Natural killer cell (primary cell): ENCODE measurements at regions not wholly inside any gene's neighbourhood (a gene's known extent, or its start where the extent isn't known, plus 50 kb on each side); places are given as distances from the start of the nearest gene placed in this dataset.

Source experiments
- ATAC-seq, 3 donors: fragments of 150-1000 bp in 2 of 3; fragments of 200-7000 bp in 1 of 3; cut with Tn5 transposase; 1 replicate in 1 of 3; 2 replicates in 2 of 3; pipeline ENCODE4 v1.10.0; 2021; ENCODE audit warnings: mild to moderate bottlenecking in 2 of 3, moderate library complexity in 2 of 3
- DNase-seq, 2 donors: peaks; one replicate each; pipeline versions ENCODE4 v3.0.0 to v3.0.0-alpha.2; 2013 to 2021; ENCODE audit warnings: mixed read lengths in 1 of 2
- H3K27ac ChIP-seq: one replicate; pipeline ENCODE4 v1.5.1; 2013; ENCODE audit warnings: mild to moderate bottlenecking, low read length
- H3K27me3 ChIP-seq: one replicate; pipeline ENCODE4 v1.6.1; 2013; ENCODE audit warnings: low read length; ENCODE audit not compliant: control insufficient read depth, insufficient read depth
- H3K36me3 ChIP-seq: one replicate; pipeline ENCODE4 v1.6.1; 2013; ENCODE audit warnings: low read length; ENCODE audit not compliant: control insufficient read depth, insufficient read depth
- H3K4me1 ChIP-seq: one replicate; pipeline ENCODE4 v1.6.1; 2013; ENCODE audit warnings: low read length; ENCODE audit not compliant: control insufficient read depth, insufficient read depth
- H3K4me3 ChIP-seq: one replicate; pipeline ENCODE4 v1.5.1; 2013; ENCODE audit warnings: low read length
- H3K9me3 ChIP-seq: one replicate; pipeline ENCODE4 v1.6.1; 2013; ENCODE audit warnings: low read length; ENCODE audit not compliant: control insufficient read depth, insufficient read depth
- H3K27ac Mint-ChIP-seq, 2 donors: one replicate each; pipeline ENCODE4 v1.8.0; 2022; ENCODE audit warnings: mild to moderate bottlenecking in 2 of 2, mixed read lengths in 2 of 2, moderate library complexity in 1 of 2
- H3K27me3 Mint-ChIP-seq, 2 donors: one replicate each; pipeline ENCODE4 v1.8.0; 2022; ENCODE audit warnings: low read depth in 2 of 2, mixed read lengths in 2 of 2
- H3K36me3 Mint-ChIP-seq: one replicate; pipeline ENCODE4 v1.8.0; 2022; ENCODE audit warnings: mixed read lengths
- H3K4me1 Mint-ChIP-seq, 2 donors: one replicate each; pipeline ENCODE4 v1.8.0; 2022; ENCODE audit warnings: mixed read lengths in 2 of 2
- H3K4me3 Mint-ChIP-seq: one replicate; pipeline ENCODE4 v1.8.0; 2022; ENCODE audit warnings: mild to moderate bottlenecking, moderate library complexity, mixed read lengths
- H3K9me3 Mint-ChIP-seq, 2 donors: one replicate each; pipeline ENCODE4 v1.8.0; 2022; ENCODE audit warnings: mixed read lengths in 2 of 2
- CTCF ChIP-seq: fragments of 200-600 bp; IDR thresholded peaks from one replicate; pipeline ENCODE4 v1.8.0; 2022; ENCODE audit warnings: antibody characterized with exemption
- WGBS: methylation state at CpG from one replicate; pipeline ENCODE4 v1.1.7; 2013; ENCODE audit warnings: missing lambda C conversion rate; ENCODE audit not compliant: insufficient coverage; 5-methylcytosine and 5-hydroxymethylcytosine counted together
- intact Hi-C: fragments of 100-400 bp; cut with micrococcal nuclease; formaldehyde crosslinking; loops from one replicate; pipeline ENCODE4 v1.14.2; 2022

DNA sequence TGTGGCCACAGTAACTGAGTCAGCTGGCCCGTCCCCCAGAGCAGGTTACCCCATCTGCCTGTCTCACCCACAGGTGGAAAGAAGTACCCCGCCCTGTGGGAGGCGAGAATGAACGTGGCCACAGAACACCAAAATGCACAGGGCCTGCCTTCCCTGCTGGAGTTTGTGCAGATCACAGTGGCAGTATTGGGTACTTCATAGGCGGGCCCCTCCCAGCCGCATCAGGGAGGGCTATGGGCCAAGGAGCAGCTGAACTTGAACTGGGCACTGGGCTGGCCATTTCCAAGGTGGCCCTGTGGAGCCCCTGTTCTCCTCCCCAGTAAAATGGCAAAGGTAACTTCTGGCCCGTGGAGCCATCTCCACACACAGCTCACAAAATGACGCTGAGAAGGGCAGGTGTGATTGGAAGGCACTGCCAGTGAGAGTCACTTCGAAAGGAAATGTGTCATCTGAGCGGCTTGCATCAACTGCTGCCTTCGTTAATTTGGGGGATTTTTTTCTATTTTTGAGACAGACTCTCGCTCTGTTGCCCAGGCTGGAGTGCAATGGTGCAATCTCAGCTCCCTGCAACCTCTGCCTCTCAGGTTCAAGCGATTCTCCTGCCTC lies 162.9 kb downstream of the ENGASE start:
- no peaks in the 10 kb centered on the region for H3K27me3 Mint-ChIP-seq
- H3K9me3 Mint-ChIP-seq, result no peaks in the 10 kb centered on the region
- intact Hi-C loops, result no loop called here
- no peak for DNase-seq
- 75% methylated on average over 11 of the region's 13 CpGs for WGBS
- no peak for ATAC-seq
- H3K27ac Mint-ChIP-seq, result no peak overlapping the region
- H3K4me3 Mint-ChIP-seq, result no peak overlapping the region
- H3K4me1 ChIP-seq, result no peaks in the 10 kb centered on the region
- TF ChIP-seq CTCF, result no peak
- no peaks in the 10 kb centered on the region for H3K9me3 ChIP-seq
- no peaks in the 10 kb centered on the region for H3K27me3 ChIP-seq
- H3K27ac ChIP-seq, result no peak overlapping the region
- H3K36me3 ChIP-seq, result no peaks in the 10 kb centered on the region
- H3K36me3 Mint-ChIP-seq, result no peaks in the 10 kb centered on the region
- no peaks in the 10 kb centered on the region for H3K4me1 Mint-ChIP-seq
- no peak overlapping the region for H3K4me3 ChIP-seq

- ATAC-seq (no peak), DNase-seq (no peak)
- Histone ChIP-seq H3K36me3 (no peaks in the 10 kb centered on the region), H3K27me3 (no peaks in the 10 kb centered on the region), H3K27ac (no peak overlapping the region), H3K9me3 (no peaks in the 10 kb centered on the region), H3K4me1 (no peaks in the 10 kb centered on the region), H3K4me3 (no peak overlapping the region)
- no peak overlapping the region for H3K4me3 Mint-ChIP-seq
- no peaks in the 10 kb centered on the region for H3K27me3 Mint-ChIP-seq
- TF ChIP-seq CTCF, result no peak
- H3K27ac Mint-ChIP-seq, result no peak overlapping the region
- H3K36me3 Mint-ChIP-seq, result no peaks in the 10 kb centered on the region
- 57% methylated on average over 10 of the region's 10 CpGs for WGBS
- H3K4me1 Mint-ChIP-seq, result no peaks in the 10 kb centered on the region
- H3K9me3 Mint-ChIP-seq, result no peaks in the 10 kb centered on the region
- intact Hi-C loops, result no loop called here
Observed at GRCh38 chr17:79235808-79236207, 161.2 kb downstream of the ENGASE start.

DNA sequence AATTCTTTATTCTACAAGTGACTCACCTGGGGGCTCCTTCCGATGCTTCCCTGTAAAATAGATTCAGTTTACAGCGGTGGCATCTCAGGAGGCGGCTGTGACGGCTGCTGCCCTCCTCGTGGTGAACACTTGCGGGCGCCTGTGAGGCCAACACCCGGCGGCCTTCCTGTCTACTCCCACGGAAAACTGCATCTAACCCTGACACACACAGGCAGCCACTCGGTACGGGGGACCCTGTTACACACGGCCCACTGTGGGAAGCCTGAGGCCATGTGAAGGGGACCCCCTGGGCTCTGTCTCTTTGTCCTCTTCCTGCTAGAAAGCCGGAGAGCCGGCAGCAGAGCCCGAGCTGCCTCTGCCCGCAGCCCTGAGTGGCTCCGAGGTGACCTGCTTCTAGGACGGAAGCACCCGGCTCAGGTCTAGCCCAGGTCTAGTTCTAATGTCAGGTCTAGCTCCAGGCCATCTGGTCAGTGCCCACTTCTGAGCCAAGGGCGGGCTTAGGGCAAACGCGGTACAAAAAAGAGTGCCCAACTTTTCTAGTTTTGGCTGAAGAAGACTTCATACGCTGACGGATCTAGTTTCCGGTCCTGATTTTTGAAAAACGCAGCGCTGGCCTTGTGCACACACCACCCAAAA lies 159.4 kb downstream of the ENGASE start:
- H3K9me3 Mint-ChIP-seq, result no peaks in the 10 kb centered on the region
- Histone ChIP-seq H3K36me3 (no peaks in the 10 kb centered on the region), H3K27me3 (no peaks in the 10 kb centered on the region), H3K27ac (no peak overlapping the region), H3K4me1 (no peaks in the 10 kb centered on the region), H3K4me3 (no peak overlapping the region), H3K9me3 (no peaks in the 10 kb centered on the region)
- no peaks in the 10 kb centered on the region for H3K27me3 Mint-ChIP-seq
- H3K4me3 Mint-ChIP-seq, result no peak overlapping the region
- H3K27ac Mint-ChIP-seq, result no peak overlapping the region
- DNase-seq, result no peak
- intact Hi-C loops, result no loop called here
- TF ChIP-seq CTCF, result no peak
- 84% methylated on average over 28 of the region's 28 CpGs for WGBS
- H3K4me1 Mint-ChIP-seq, result no peaks in the 10 kb centered on the region
- H3K36me3 Mint-ChIP-seq, result no peaks in the 10 kb centered on the region
- ATAC-seq, result no peak

GRCh38 chr17:79232957-79233356 lies 158.3 kb downstream of the ENGASE start:
- Mint-ChIP-seq H3K27ac (no peak overlapping the region), H3K4me3 (no peak overlapping the region), H3K9me3 (no peaks in the 10 kb centered on the region), H3K36me3 (no peaks in the 10 kb centered on the region), H3K4me1 (no peaks in the 10 kb centered on the region), H3K27me3 (no peaks in the 10 kb centered on the region)
- H3K4me3 ChIP-seq, result no peak overlapping the region
- H3K27ac ChIP-seq, result no peak overlapping the region
- 87% methylated on average over 3 of the region's 5 CpGs for WGBS
- no peak for TF ChIP-seq CTCF
- no peaks in the 10 kb centered on the region for H3K9me3 ChIP-seq
- H3K4me1 ChIP-seq, result no peaks in the 10 kb centered on the region
- intact Hi-C loops, result no loop called here
- H3K36me3 ChIP-seq, result no peaks in the 10 kb centered on the region
- ATAC-seq, result no peak
- DNase-seq, result no peak
- H3K27me3 ChIP-seq, result no peaks in the 10 kb centered on the region
